Calu3 (cell line): ENCODE measurements at regions not wholly inside any gene's neighbourhood (a gene's known extent, or its start where the extent isn't known, plus 50 kb on each side); places are given as distances from the start of the nearest gene placed in this dataset.
A peak's percentile ranks its signal among the peaks of the same experiment; 100 is the strongest.

ENCODE experiments used
- BruUV-seq: library from RNA; stranded (reverse); fragments of 400-500 nt; replicated peaks from 2 replicates; lab custom pipeline; 2021; lab: Mats Ljungman, UMichigan
- CTCF ChIA-PET: fragments of 300-600 bp; sonication (Branson Sonifier 250); formaldehyde crosslinking; loops from one replicate; lab custom pipeline; 2022; ENCODE audit warnings: antibody characterized with exemption; lab: Charles Lee
- DNase-seq: peaks from one replicate; pipeline ENCODE4 v3.0.0; 2022
- H3K27ac Mint-ChIP-seq: one replicate; pipeline ENCODE4 v1.8.0; 2022; ENCODE audit warnings: mixed read lengths; ENCODE audit not compliant: unreplicated experiment
- H3K27me3 Mint-ChIP-seq: one replicate; pipeline ENCODE4 v1.8.0; 2022; ENCODE audit warnings: mixed read lengths; ENCODE audit not compliant: unreplicated experiment
- H3K36me3 Mint-ChIP-seq: one replicate; pipeline ENCODE4 v1.8.0; 2022; ENCODE audit warnings: mild to moderate bottlenecking, moderate library complexity, mixed read lengths; ENCODE audit not compliant: insufficient read depth, unreplicated experiment
- H3K4me1 Mint-ChIP-seq: one replicate; pipeline ENCODE4 v1.8.0; 2022; ENCODE audit warnings: mild to moderate bottlenecking, low read depth, mixed read lengths; ENCODE audit not compliant: unreplicated experiment
- H3K4me3 Mint-ChIP-seq: one replicate; pipeline ENCODE4 v1.8.0; 2022; ENCODE audit warnings: mild to moderate bottlenecking, low read depth, moderate library complexity, mixed read lengths; ENCODE audit not compliant: unreplicated experiment
- H3K9me3 Mint-ChIP-seq: one replicate; pipeline ENCODE4 v1.8.0; 2022; ENCODE audit warnings: low read depth, mixed read lengths; ENCODE audit not compliant: unreplicated experiment
- intact Hi-C: fragments of 100-400 bp; cut with micrococcal nuclease; formaldehyde crosslinking; loops from one replicate; pipeline ENCODE4 v1.10.0; 2022; ENCODE audit not compliant: unreplicated experiment
- TF ChIP-seq, protein P1 (sequence below): fragments of 200-600 bp; IDR thresholded peaks from one replicate; pipeline ENCODE4 v1.8.0; 2022; ENCODE audit warnings: antibody characterized with exemption; ENCODE audit not compliant: unreplicated experiment

DNA sequence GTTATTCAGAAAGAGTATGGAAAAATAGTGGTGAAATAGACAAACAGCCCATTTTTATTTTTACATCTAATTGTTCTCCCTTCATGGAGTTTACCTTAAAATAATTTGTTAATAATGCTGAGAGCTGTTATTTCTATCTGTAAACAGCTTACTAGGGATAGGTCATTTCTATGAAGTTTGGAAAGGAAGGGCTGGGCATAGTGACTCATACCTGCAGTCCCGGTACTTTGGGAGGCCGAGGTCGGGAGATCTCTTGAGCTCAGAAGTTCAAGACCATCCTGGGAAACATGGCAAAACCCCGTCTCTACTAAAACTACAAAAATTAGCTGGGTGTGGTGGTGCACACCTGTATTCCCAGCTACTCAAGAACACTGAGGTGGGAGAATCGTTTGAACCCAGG is 624.3 kb upstream of the LMCD1 start:
- TF ChIP-seq, protein P1, sequence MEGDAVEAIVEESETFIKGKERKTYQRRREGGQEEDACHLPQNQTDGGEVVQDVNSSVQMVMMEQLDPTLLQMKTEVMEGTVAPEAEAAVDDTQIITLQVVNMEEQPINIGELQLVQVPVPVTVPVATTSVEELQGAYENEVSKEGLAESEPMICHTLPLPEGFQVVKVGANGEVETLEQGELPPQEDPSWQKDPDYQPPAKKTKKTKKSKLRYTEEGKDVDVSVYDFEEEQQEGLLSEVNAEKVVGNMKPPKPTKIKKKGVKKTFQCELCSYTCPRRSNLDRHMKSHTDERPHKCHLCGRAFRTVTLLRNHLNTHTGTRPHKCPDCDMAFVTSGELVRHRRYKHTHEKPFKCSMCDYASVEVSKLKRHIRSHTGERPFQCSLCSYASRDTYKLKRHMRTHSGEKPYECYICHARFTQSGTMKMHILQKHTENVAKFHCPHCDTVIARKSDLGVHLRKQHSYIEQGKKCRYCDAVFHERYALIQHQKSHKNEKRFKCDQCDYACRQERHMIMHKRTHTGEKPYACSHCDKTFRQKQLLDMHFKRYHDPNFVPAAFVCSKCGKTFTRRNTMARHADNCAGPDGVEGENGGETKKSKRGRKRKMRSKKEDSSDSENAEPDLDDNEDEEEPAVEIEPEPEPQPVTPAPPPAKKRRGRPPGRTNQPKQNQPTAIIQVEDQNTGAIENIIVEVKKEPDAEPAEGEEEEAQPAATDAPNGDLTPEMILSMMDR: no peak
- H3K36me3 Mint-ChIP-seq: no peaks in the 10 kb centered on the region
- intact Hi-C loops: loop anchor here (5.0 kb wide), 2 partner anchors 75 to 370 kb away; no protein-coding TSS in a partner anchor
- CTCF ChIA-PET: interaction anchor here (1.3 kb wide), 1 partner anchor 13 kb away, joined by 4 read pairs; no protein-coding TSS in a partner anchor
- H3K27ac Mint-ChIP-seq: peak overlapping the region; percentile 70
- no peaks in the 10 kb centered on the region for H3K27me3 Mint-ChIP-seq
- DNase-seq: peak; percentile 2
- no TSS peak for BruUV-seq
- H3K4me3 Mint-ChIP-seq: no peak overlapping the region
- peaks cover 6% of the 10 kb centered on the region for H3K9me3 Mint-ChIP-seq
- H3K4me1 Mint-ChIP-seq: peaks cover 32% of the 10 kb centered on the region

DNA sequence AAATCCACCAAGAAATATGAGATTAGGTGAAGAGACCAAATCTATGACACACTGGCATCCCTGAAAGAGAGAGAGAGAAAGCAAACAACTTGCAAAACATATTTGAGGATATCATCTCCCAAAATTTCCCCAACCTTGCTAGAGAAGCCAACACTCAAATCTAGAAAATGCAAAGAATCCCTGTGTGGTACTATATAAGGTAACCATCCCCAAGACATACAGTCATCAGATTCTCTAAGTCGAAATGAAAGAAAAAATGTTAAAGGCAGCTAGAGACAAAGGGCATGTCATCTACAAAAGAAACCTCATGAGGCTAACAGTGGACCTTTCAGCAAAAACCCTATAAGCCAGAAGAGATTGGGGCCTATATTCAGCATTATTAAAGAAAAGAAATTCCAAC is 622.1 kb upstream of the LMCD1 start:
- Mint-ChIP-seq H3K9me3 (peaks cover 6% of the 10 kb centered on the region), H3K4me3 (no peak overlapping the region), H3K36me3 (no peaks in the 10 kb centered on the region), H3K27me3 (no peaks in the 10 kb centered on the region), H3K27ac (no peak overlapping the region), H3K4me1 (peaks cover 21% of the 10 kb centered on the region)
- TF ChIP-seq, protein P1: no peak
- intact Hi-C loops: loop anchor here (5.0 kb wide), 2 partner anchors 77 to 372 kb away; no protein-coding TSS in a partner anchor
- CTCF ChIA-PET: no interaction called here
- no peak for DNase-seq
- BruUV-seq: no TSS peak

DNA sequence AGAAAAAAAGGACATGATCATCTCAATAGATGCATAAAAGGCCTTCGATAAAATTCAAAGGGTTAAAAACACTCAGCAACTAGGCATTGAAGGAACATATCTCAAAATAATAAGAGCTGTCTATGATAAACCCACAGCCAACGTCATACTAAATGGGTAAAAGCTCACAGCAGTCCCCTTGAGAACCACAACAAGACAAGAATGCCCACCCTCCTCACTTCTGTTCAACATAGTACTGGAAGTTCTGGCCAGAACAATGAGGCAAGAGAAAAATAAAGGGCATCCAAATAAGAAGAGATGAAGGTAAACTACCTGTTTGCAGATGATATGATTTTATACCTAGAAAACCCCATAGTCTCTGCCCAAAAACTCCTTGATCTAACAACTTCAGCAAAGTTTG is 619.7 kb upstream of the LMCD1 start:
- TF ChIP-seq, protein P1: no peak
- Mint-ChIP-seq H3K4me1 (peaks cover 10% of the 10 kb centered on the region), H3K36me3 (no peaks in the 10 kb centered on the region), H3K27me3 (no peaks in the 10 kb centered on the region), H3K4me3 (no peak overlapping the region), H3K9me3 (peaks cover 8% of the 10 kb centered on the region), H3K27ac (no peak overlapping the region)
- intact Hi-C loops: no loop called here
- CTCF ChIA-PET: no interaction called here
- no peak for DNase-seq
- BruUV-seq: no TSS peak

GRCh38 chr3:7897655-7898054 is 604.0 kb upstream of the LMCD1 start:
- CTCF ChIA-PET: no interaction called here

More at GRCh38 chr3:7897655-7898054, 604.0 kb upstream of the LMCD1 start:
- intact Hi-C loops: no loop called here
- H3K36me3 Mint-ChIP-seq: no peaks in the 10 kb centered on the region
- peaks cover 4% of the 10 kb centered on the region for H3K9me3 Mint-ChIP-seq
- TF ChIP-seq, protein P1: no peak
- H3K4me3 Mint-ChIP-seq: no peak overlapping the region
- no peak for DNase-seq
- H3K4me1 Mint-ChIP-seq: no peaks in the 10 kb centered on the region
- no peak overlapping the region for H3K27ac Mint-ChIP-seq
- no TSS peak for BruUV-seq
- H3K27me3 Mint-ChIP-seq: no peaks in the 10 kb centered on the region
